ENCODE measurements at regions not wholly inside any gene's neighbourhood (a gene's known extent, or its start where the extent isn't known, plus 50 kb on each side); places are given as distances from the start of the nearest gene placed in this dataset.

DNA sequence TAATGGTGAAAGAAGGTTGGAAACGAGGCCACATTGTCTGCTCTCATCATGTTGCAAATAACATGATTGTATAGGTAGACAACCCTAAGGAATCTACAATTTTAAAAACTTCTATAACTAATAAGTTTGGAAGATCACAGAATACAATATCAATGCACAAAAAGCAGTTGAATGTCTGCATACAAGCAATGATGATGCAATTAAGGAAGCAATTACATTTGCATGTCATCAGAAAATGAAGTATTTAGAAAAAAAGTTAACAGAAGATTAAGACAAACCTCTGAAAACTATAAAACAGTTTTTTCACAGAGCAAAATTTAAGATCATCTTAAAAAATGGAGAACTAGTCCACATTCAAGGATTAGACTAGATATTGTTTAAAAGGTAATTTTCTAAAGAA is 181.1 kb downstream of the METTL4 start:
- Histone ChIP-seq H3K4me3 (replicated peaks; ENCODE audit: insufficient read depth, low read length) (no peak overlapping the region), H3K27ac (replicated peaks) (peak overlapping the region; percentile 19; the same call in 1 of the 2 replicates), H3K27me3 (ENCODE audit: insufficient read depth, poor library complexity, severe bottlenecking) (no peaks in the 10 kb centered on the region)
- DNase-seq (ENCODE audit: low read depth in 1 of 2, low spot score in 1 of 2): peak in 1 of 2 experiments; percentile 6
- TF ChIP-seq, protein P1, sequence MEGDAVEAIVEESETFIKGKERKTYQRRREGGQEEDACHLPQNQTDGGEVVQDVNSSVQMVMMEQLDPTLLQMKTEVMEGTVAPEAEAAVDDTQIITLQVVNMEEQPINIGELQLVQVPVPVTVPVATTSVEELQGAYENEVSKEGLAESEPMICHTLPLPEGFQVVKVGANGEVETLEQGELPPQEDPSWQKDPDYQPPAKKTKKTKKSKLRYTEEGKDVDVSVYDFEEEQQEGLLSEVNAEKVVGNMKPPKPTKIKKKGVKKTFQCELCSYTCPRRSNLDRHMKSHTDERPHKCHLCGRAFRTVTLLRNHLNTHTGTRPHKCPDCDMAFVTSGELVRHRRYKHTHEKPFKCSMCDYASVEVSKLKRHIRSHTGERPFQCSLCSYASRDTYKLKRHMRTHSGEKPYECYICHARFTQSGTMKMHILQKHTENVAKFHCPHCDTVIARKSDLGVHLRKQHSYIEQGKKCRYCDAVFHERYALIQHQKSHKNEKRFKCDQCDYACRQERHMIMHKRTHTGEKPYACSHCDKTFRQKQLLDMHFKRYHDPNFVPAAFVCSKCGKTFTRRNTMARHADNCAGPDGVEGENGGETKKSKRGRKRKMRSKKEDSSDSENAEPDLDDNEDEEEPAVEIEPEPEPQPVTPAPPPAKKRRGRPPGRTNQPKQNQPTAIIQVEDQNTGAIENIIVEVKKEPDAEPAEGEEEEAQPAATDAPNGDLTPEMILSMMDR (IDR thresholded peaks at IDR 0.05; ENCODE audit: insufficient read depth, low read length): no peak
- TF ChIP-seq GABPA (IDR thresholded peaks at IDR 0.05; ENCODE audit: low read depth) (no peak), SPI1 (IDR thresholded peaks at IDR 0.05; ENCODE audit: borderline replicate concordance, low read depth) (no peak)
- TF ChIP-seq, protein P2, sequence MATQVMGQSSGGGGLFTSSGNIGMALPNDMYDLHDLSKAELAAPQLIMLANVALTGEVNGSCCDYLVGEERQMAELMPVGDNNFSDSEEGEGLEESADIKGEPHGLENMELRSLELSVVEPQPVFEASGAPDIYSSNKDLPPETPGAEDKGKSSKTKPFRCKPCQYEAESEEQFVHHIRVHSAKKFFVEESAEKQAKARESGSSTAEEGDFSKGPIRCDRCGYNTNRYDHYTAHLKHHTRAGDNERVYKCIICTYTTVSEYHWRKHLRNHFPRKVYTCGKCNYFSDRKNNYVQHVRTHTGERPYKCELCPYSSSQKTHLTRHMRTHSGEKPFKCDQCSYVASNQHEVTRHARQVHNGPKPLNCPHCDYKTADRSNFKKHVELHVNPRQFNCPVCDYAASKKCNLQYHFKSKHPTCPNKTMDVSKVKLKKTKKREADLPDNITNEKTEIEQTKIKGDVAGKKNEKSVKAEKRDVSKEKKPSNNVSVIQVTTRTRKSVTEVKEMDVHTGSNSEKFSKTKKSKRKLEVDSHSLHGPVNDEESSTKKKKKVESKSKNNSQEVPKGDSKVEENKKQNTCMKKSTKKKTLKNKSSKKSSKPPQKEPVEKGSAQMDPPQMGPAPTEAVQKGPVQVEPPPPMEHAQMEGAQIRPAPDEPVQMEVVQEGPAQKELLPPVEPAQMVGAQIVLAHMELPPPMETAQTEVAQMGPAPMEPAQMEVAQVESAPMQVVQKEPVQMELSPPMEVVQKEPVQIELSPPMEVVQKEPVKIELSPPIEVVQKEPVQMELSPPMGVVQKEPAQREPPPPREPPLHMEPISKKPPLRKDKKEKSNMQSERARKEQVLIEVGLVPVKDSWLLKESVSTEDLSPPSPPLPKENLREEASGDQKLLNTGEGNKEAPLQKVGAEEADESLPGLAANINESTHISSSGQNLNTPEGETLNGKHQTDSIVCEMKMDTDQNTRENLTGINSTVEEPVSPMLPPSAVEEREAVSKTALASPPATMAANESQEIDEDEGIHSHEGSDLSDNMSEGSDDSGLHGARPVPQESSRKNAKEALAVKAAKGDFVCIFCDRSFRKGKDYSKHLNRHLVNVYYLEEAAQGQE (IDR thresholded peaks at IDR 0.05; ENCODE audit: insufficient replicate concordance, low read depth): no peak

GRCh38 chr18:2391470-2391869 is 179.8 kb downstream of the METTL4 start:
- Histone ChIP-seq H3K27ac (replicated peaks) (no peak overlapping the region), H3K4me3 (replicated peaks; ENCODE audit: insufficient read depth, low read length) (no peak overlapping the region), H3K27me3 (ENCODE audit: insufficient read depth, poor library complexity, severe bottlenecking) (no peaks in the 10 kb centered on the region)
- TF ChIP-seq POLR2AphosphoS5 (IDR thresholded peaks at IDR 0.05; ENCODE audit: low read depth) (no peak), SPI1 (IDR thresholded peaks at IDR 0.05; ENCODE audit: borderline replicate concordance, low read depth) (no peak)
- TF ChIP-seq, protein P2 (IDR thresholded peaks at IDR 0.05; ENCODE audit: insufficient replicate concordance, low read depth): no peak
- TF ChIP-seq, protein P1 (IDR thresholded peaks at IDR 0.05; ENCODE audit: insufficient read depth, low read length): no peak
- DNase-seq (ENCODE audit: low read depth in 1 of 2, low spot score in 1 of 2): no peak

- Histone ChIP-seq H3K4me3 (replicated peaks; ENCODE audit: insufficient read depth, low read length) (no peak overlapping the region), H3K27me3 (ENCODE audit: insufficient read depth, poor library complexity, severe bottlenecking) (no peaks in the 10 kb centered on the region), H3K27ac (replicated peaks) (no peak overlapping the region)
- TF ChIP-seq GABPA (IDR thresholded peaks at IDR 0.05; ENCODE audit: low read depth) (no peak), POLR2AphosphoS5 (IDR thresholded peaks at IDR 0.05; ENCODE audit: low read depth) (no peak), SPI1 (IDR thresholded peaks at IDR 0.05; ENCODE audit: borderline replicate concordance, low read depth) (no peak)
- TF ChIP-seq, protein P1 (IDR thresholded peaks at IDR 0.05; ENCODE audit: insufficient read depth, low read length): no peak
- TF ChIP-seq, protein P2 (IDR thresholded peaks at IDR 0.05; ENCODE audit: insufficient replicate concordance, low read depth): no peak
- no peak for DNase-seq (ENCODE audit: low read depth in 1 of 2, low spot score in 1 of 2)
These were observed 178.9 kb downstream of the METTL4 start for GRCh38 chr18:2392446-2392845.

All from HL-60 (cell line).